Fibroblast of lung (primary cell): ENCODE measurements at regions not wholly inside any gene's neighbourhood (a gene's known extent, or its start where the extent isn't known, plus 50 kb on each side); places are given as distances from the start of the nearest gene placed in this dataset.

Source experiments
- EZH2 ChIP-seq: IDR thresholded peaks from 2 replicates; pipeline ENCODE4 v1.5.1; 2012; ENCODE audit warnings: low read length, control low read depth, mild to moderate bottlenecking; ENCODE audit errors: missing control alignments
- TF ChIP-seq, protein P1 (sequence below), 2 donors: IDR thresholded peaks in 1 of 2; conservative IDR thresholded peaks in 1 of 2; 1 replicate in 1 of 2; 2 replicates in 1 of 2; pipeline ENCODE4 v1.5.1; 2011 to 2012; ENCODE audit warnings: low read length in 2 of 2, control low read depth in 1 of 2, inconsistent platforms in 1 of 2, low read depth in 1 of 2, mild to moderate bottlenecking in 1 of 2

DNA sequence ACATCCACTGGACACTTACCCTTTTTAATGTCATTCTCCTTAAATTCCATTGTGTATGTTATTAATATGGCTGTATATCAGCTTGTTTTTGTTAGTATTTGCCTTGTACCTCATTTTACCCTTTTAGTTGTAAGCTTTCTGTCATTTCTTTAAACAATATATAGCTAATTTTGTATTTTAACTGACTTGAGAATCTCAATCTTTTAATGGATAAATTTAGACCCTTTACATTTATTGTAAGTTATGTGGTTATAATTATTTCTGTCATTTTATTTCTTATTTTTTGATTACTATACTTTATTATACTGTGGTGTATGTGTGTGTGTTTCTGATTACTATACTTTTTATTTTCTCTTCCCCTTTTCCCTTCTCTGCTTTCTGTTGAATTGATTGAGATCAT is 159.0 kb upstream of the LHX5 start:
- TF ChIP-seq, protein P1, sequence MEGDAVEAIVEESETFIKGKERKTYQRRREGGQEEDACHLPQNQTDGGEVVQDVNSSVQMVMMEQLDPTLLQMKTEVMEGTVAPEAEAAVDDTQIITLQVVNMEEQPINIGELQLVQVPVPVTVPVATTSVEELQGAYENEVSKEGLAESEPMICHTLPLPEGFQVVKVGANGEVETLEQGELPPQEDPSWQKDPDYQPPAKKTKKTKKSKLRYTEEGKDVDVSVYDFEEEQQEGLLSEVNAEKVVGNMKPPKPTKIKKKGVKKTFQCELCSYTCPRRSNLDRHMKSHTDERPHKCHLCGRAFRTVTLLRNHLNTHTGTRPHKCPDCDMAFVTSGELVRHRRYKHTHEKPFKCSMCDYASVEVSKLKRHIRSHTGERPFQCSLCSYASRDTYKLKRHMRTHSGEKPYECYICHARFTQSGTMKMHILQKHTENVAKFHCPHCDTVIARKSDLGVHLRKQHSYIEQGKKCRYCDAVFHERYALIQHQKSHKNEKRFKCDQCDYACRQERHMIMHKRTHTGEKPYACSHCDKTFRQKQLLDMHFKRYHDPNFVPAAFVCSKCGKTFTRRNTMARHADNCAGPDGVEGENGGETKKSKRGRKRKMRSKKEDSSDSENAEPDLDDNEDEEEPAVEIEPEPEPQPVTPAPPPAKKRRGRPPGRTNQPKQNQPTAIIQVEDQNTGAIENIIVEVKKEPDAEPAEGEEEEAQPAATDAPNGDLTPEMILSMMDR (conservative IDR thresholded peaks at IDR 0.05 in 1 of 2, IDR thresholded peaks at IDR 0.05 in 1 of 2; ENCODE audit: low read depth in 1 of 2, low read length in 2 of 2) = no peak
- no peak for TF ChIP-seq EZH2
